HL-60 (cell line): ENCODE measurements at regions not wholly inside any gene's neighbourhood (a gene's known extent, or its start where the extent isn't known, plus 50 kb on each side); places are given as distances from the start of the nearest gene placed in this dataset.

Experiments
- DNase-seq, 2 experiments: peaks; one replicate each; pipeline ENCODE4 v3.0.0-alpha.2; 2010 to 2020; ENCODE audit warnings: low read depth in 1 of 2, low spot score in 1 of 2
- H3K27ac ChIP-seq: fragments of 250-450 bp; sonication (Bioruptor Pico); replicated peaks from 2 replicates; pipeline ENCODE4 v1.5.1; 2020; ENCODE audit warnings: mild to moderate bottlenecking, moderate library complexity
- H3K27me3 ChIP-seq: fragments of 250-450 bp; sonication (Bioruptor Pico); 2 replicates; pipeline ENCODE4 v1.5.1; 2021; ENCODE audit warnings: mild to moderate bottlenecking, moderate library complexity; ENCODE audit not compliant: insufficient read depth, poor library complexity, severe bottlenecking
- H3K4me3 ChIP-seq: replicated peaks from 2 replicates; pipeline ENCODE4 v1.5.1; 2011; ENCODE audit warnings: mild to moderate bottlenecking, control low read depth, low read length; ENCODE audit not compliant: insufficient read depth
- CTCF ChIP-seq: IDR thresholded peaks from one replicate; pipeline ENCODE4 v1.5.1; 2011; ENCODE audit warnings: low read length, control low read depth, inconsistent platforms; ENCODE audit not compliant: insufficient read depth
- GABPA ChIP-seq: IDR thresholded peaks from 2 replicates; pipeline ENCODE4 v1.6.1; 2012; ENCODE audit warnings: low read depth
- POLR2AphosphoS5 ChIP-seq: IDR thresholded peaks from 2 replicates; pipeline ENCODE4 v1.6.1; 2012; ENCODE audit warnings: low read depth
- REST ChIP-seq: IDR thresholded peaks from 2 replicates; pipeline ENCODE4 v1.6.1; 2012; ENCODE audit warnings: low read depth; ENCODE audit not compliant: insufficient replicate concordance
- SPI1 ChIP-seq: IDR thresholded peaks from 2 replicates; pipeline ENCODE4 v1.6.1; 2012; ENCODE audit warnings: low read depth, mild to moderate bottlenecking, borderline replicate concordance

GRCh38 chr6:150664091-150664490 is 64.4 kb downstream of the PLEKHG1 start:
- Histone ChIP-seq H3K27ac (no peak overlapping the region), H3K4me3 (no peak overlapping the region), H3K27me3 (peaks cover 4% of the 10 kb centered on the region)
- no peak for DNase-seq
- TF ChIP-seq CTCF (no peak), POLR2AphosphoS5 (no peak), SPI1 (no peak), GABPA (no peak), REST (no peak)

DNA sequence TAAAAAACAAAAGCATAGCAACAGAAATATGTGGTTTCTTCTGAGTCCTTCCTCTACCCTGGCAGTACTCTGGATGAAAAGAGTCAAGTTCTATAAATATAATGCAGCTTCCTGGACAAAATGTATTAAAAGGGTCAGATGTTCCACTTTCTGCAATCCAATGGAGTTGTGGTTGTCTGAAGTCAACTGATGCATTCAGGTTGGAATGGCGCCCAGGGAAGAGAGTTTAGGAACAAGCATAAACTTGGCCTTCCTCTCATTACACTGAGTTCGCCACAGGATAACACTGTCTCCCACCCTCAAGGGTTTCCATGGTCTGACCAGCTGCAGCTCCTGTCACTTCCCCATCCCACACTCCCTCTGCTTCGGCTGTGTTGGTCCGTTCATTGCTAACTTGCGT is 66.4 kb downstream of the PLEKHG1 start:
- TF ChIP-seq POLR2AphosphoS5 (no peak), CTCF (no peak), SPI1 (no peak), REST (no peak), GABPA (no peak)
- Histone ChIP-seq H3K4me3 (no peak overlapping the region), H3K27me3 (no peaks in the 10 kb centered on the region), H3K27ac (no peak overlapping the region)
- no peak for DNase-seq

- TF ChIP-seq CTCF: no peak
- TF ChIP-seq GABPA: no peak
- TF ChIP-seq POLR2AphosphoS5: no peak
- no peak for TF ChIP-seq REST
- no peak for TF ChIP-seq SPI1
- H3K27ac ChIP-seq: no peak overlapping the region
- H3K27me3 ChIP-seq: no peaks in the 10 kb centered on the region
- no peak for DNase-seq
- H3K4me3 ChIP-seq: no peak overlapping the region
Observed at GRCh38 chr6:150667359-150667758, 67.7 kb downstream of the PLEKHG1 start.
